Skeletal muscle tissue (tissue), 3 donors: ENCODE measurements at regions not wholly inside any gene's neighbourhood (a gene's known extent, or its start where the extent isn't known, plus 50 kb on each side); places are given as distances from the start of the nearest gene placed in this dataset.

Experiments used
- H3K27ac ChIP-seq: one replicate; pipeline ENCODE4 v1.7.0; 2013; ENCODE audit warnings: mild to moderate bottlenecking, low read depth, low read length, inconsistent platforms
- H3K27me3 ChIP-seq, 3 donors: one replicate each; pipeline ENCODE4 v1.7.0; 2013; ENCODE audit warnings: low read length in 3 of 3; ENCODE audit not compliant: control insufficient read depth in 3 of 3, insufficient read depth in 3 of 3
- H3K36me3 ChIP-seq, 3 donors: one replicate each; pipeline ENCODE4 v1.7.0; 2013; ENCODE audit warnings: low read length in 3 of 3; ENCODE audit not compliant: control insufficient read depth in 3 of 3, insufficient read depth in 3 of 3
- H3K4me1 ChIP-seq, 3 donors: one replicate each; pipeline ENCODE4 v1.7.0; 2013; ENCODE audit warnings: low read length in 3 of 3, mild to moderate bottlenecking in 3 of 3; ENCODE audit not compliant: control insufficient read depth in 3 of 3, insufficient read depth in 3 of 3
- H3K4me3 ChIP-seq, 3 donors: one replicate each; pipeline ENCODE4 v1.7.0; 2013; ENCODE audit warnings: low read length in 3 of 3
- H3K9ac ChIP-seq, 3 donors: one replicate each; pipeline ENCODE4 v1.7.0; 2013; ENCODE audit warnings: low read length in 3 of 3, mild to moderate bottlenecking in 3 of 3, moderate library complexity in 2 of 3, low read depth in 1 of 3
- H3K9me3 ChIP-seq, 3 donors: one replicate each; pipeline ENCODE4 v1.7.0; 2013; ENCODE audit warnings: low read length in 3 of 3; ENCODE audit not compliant: control insufficient read depth in 3 of 3
- donor health status: Osteomylitis.

DNA sequence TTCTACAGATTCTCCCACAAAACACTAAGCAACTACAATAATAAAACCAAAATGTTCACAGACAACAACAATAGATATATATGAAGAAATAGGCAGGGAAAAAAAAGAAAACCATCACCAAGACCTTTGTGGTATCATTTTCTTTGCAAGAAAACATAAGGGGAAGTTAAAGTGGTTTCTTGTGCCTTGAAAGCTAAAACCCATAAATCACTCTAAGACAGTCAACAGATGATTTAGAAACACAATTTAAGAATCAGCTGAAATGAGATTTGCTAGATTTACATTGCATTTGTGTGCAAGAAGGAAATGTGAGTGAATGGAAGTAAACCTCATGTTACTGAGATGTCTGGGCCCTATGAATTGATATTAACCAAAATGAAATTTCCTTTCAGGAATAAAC, 1265.4 kb upstream of the GJE1 start:
- H3K27ac ChIP-seq = no peak overlapping the region
- no peak overlapping the region for H3K4me3 ChIP-seq
- no peaks in the 10 kb centered on the region for H3K27me3 ChIP-seq
- H3K9me3 ChIP-seq = no peaks in the 10 kb centered on the region
- H3K4me1 ChIP-seq = no peaks in the 10 kb centered on the region
- H3K36me3 ChIP-seq = no peaks in the 10 kb centered on the region
- no peak overlapping the region for H3K9ac ChIP-seq

DNA sequence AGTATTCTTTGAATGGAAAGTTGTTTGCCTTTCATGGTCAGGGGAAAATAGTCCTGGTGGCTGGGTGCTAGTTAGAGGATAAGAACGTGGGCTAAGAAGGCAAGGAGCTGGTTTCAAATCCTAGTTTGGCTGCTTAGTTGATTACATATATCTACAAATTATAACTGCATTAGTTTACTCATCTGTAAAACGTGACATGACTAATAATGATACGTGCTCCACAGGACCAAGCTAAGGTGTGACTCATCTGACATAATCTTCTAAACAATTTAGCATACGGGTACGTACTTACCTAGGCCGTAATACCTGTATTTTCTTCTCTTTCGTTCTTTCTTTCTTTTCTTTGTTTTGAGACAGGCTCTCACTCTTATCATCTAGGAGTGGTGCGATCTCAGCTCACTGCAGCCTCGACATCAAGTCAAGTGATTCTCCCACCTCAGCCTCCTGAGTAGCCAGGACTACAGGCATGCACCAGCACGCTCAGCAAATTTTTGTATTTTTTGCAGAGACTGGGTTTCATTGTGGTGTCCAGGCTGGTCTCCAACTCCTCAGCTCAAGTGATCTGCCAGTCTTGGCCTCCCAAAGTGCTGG, 1274.2 kb upstream of the GJE1 start:
- no peak overlapping the region for H3K9ac ChIP-seq
- H3K27ac ChIP-seq = no peak overlapping the region
- H3K4me1 ChIP-seq = peaks cover 0 to 2% (median 0%) of the 10 kb centered on the region in 3 donors
- H3K9me3 ChIP-seq = no peaks in the 10 kb centered on the region
- H3K27me3 ChIP-seq = no peaks in the 10 kb centered on the region
- H3K36me3 ChIP-seq = no peaks in the 10 kb centered on the region
- no peak overlapping the region for H3K4me3 ChIP-seq

GRCh38 chr6:140857739-140858380, 1274.9 kb upstream of the GJE1 start:
- Histone ChIP-seq H3K9ac (no peak overlapping the region), H3K27ac (no peak overlapping the region), H3K9me3 (no peaks in the 10 kb centered on the region), H3K4me1 (peaks cover 0 to 2% (median 0%) of the 10 kb centered on the region in 3 donors), H3K27me3 (no peaks in the 10 kb centered on the region), H3K36me3 (no peaks in the 10 kb centered on the region), H3K4me3 (no peak overlapping the region)

DNA sequence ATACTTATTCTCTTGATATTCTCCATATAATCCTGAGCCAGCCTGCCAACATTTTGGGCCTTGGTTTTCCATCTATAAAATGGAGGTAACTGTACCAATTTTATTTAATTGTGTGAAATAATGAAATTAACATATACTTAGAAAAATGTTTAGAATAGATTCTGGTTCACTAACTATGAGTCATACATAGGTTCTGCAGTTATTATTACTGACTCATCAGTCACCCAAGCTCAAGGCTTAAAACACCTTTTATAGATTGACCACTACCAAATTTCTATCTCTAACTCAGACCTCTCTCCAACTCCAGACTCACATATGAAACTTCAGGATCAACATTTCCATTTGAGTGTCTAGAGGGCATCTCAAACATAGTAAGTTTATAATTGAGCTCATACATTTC, 1277.2 kb upstream of the GJE1 start:
- H3K27ac ChIP-seq = no peak overlapping the region
- H3K27me3 ChIP-seq = no peaks in the 10 kb centered on the region
- H3K4me3 ChIP-seq = no peak overlapping the region
- no peaks in the 10 kb centered on the region for H3K36me3 ChIP-seq
- no peaks in the 10 kb centered on the region for H3K9me3 ChIP-seq
- no peak overlapping the region for H3K9ac ChIP-seq
- H3K4me1 ChIP-seq = peaks cover 0 to 2% (median 0%) of the 10 kb centered on the region in 3 donors

DNA sequence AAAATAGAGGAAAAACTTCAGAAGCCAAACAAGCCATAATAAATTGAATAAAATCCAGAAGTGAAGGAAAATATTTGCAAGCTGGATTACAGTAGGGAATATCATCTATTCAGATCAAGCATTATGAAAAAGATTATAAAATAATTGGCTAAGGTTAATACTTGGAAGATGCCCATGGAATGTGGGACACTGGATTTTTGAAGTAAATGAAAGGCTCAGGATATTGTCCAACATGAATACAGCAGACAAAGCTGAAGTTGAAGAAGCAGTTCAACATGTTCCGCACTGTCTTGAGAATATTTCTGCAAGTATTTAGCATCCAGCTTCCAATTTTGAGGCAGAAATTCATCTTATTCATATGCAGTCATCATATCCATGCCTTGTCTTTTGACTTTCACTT, 1278.4 kb upstream of the GJE1 start:
- Histone ChIP-seq H3K9ac (no peak overlapping the region), H3K27me3 (no peaks in the 10 kb centered on the region), H3K36me3 (no peaks in the 10 kb centered on the region), H3K9me3 (no peaks in the 10 kb centered on the region), H3K4me1 (peaks cover 0 to 2% (median 0%) of the 10 kb centered on the region in 3 donors), H3K4me3 (no peak overlapping the region), H3K27ac (no peak overlapping the region)

DNA sequence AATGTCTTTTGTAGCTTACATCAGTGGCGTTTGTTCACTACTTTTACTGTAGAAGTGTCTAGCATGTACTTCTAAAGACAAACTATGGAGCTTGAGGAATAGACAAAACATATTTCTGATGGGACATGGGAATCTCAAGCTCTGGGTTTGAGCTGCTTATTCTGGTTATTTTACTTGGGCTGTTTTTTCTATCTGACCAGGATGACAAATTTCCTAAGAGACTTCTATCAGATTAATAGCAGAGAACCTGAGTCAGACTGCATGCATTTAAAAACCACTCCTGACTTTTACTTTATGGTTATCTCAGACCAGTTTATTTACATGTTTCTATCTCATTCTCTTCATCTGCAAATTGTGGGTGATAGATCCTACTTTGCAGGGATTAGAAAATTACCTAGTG, 1282.3 kb upstream of the GJE1 start:
- no peaks in the 10 kb centered on the region for H3K36me3 ChIP-seq
- H3K4me3 ChIP-seq = no peak overlapping the region
- H3K27me3 ChIP-seq = no peaks in the 10 kb centered on the region
- no peaks in the 10 kb centered on the region for H3K4me1 ChIP-seq
- no peaks in the 10 kb centered on the region for H3K9me3 ChIP-seq
- H3K9ac ChIP-seq = no peak overlapping the region
- H3K27ac ChIP-seq = no peak overlapping the region

GRCh38 chr6:140849456-140849855, 1283.3 kb upstream of the GJE1 start:
- H3K27ac ChIP-seq = no peak overlapping the region
- no peaks in the 10 kb centered on the region for H3K36me3 ChIP-seq
- H3K27me3 ChIP-seq = no peaks in the 10 kb centered on the region
- H3K9ac ChIP-seq = no peak overlapping the region
- no peak overlapping the region for H3K4me3 ChIP-seq
- no peaks in the 10 kb centered on the region for H3K4me1 ChIP-seq
- H3K9me3 ChIP-seq = no peaks in the 10 kb centered on the region

- Histone ChIP-seq H3K27ac (no peak overlapping the region), H3K36me3 (no peaks in the 10 kb centered on the region), H3K4me3 (no peak overlapping the region), H3K27me3 (no peaks in the 10 kb centered on the region), H3K9ac (no peak overlapping the region), H3K9me3 (no peaks in the 10 kb centered on the region), H3K4me1 (no peaks in the 10 kb centered on the region)
Observed at GRCh38 chr6:140847262-140847645, 1285.5 kb upstream of the GJE1 start.

DNA sequence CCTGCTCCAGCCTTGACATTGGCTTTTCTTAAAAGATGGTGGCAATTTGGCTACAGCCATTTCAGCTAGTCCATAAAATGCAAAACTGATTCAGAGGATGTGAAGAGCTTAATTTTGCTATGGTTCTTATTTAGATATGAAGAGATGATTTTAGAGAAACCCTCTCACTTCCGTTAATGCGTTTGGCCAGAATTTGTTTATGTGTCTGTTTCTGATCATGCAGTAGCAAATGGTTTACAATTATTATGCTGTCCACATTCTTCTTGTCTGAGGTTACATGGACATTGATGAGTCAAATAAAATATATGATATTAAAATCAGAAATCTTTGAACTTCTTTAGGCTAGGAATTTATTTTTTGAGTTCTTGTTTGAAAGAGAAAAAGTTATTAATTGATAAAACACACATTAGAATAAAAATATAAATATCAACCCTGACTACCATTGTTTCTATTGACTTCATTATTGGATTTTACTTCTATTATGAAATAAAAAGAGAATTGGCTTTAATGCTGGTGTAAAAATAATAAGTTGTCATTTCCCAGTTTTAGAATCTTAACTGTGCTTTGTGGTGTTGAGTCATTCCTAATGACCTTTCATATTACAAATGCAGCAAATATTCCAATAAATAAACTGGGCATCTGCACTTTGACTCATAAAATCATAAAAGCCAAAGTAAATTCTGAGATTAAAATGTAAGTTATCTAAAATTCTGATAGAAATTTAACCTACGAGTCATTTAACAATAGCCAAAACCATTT, 1286.0 kb upstream of the GJE1 start:
- Histone ChIP-seq H3K9ac (no peak overlapping the region), H3K27ac (no peak overlapping the region), H3K9me3 (no peaks in the 10 kb centered on the region), H3K36me3 (no peaks in the 10 kb centered on the region), H3K4me3 (no peak overlapping the region), H3K27me3 (no peaks in the 10 kb centered on the region), H3K4me1 (no peaks in the 10 kb centered on the region)

- no peaks in the 10 kb centered on the region for H3K9me3 ChIP-seq
- H3K27ac ChIP-seq = no peak overlapping the region
- H3K27me3 ChIP-seq = no peaks in the 10 kb centered on the region
- H3K4me1 ChIP-seq = no peaks in the 10 kb centered on the region
- no peaks in the 10 kb centered on the region for H3K36me3 ChIP-seq
- no peak overlapping the region for H3K4me3 ChIP-seq
- no peak overlapping the region for H3K9ac ChIP-seq
Observed at GRCh38 chr6:140845701-140846100, 1287.0 kb upstream of the GJE1 start.
